Neuronal stem cell (in vitro differentiated cells): ENCODE measurements at regions not wholly inside any gene's neighbourhood (a gene's known extent, or its start where the extent isn't known, plus 50 kb on each side); places are given as distances from the start of the nearest gene placed in this dataset.
A peak's percentile ranks its signal among the peaks of the same experiment; 100 is the strongest.

Experiments used
- DNase-seq: peaks from one replicate; pipeline ENCODE4 v3.0.0-alpha.2; 2013; ENCODE audit warnings: low spot score
- H2AFZ ChIP-seq: one replicate; pipeline ENCODE4 v1.6.1; 2013; ENCODE audit warnings: mild to moderate bottlenecking, low read length, inconsistent platforms
- H2AK5ac ChIP-seq: 2 replicates; pipeline ENCODE4 v1.6.1; 2013; ENCODE audit warnings: low read depth, mild to moderate bottlenecking, inconsistent platforms, low read length, moderate library complexity, mixed read lengths
- H2BK120ac ChIP-seq: 2 replicates; pipeline ENCODE4 v1.6.1; 2013; ENCODE audit warnings: low read depth, mild to moderate bottlenecking, inconsistent platforms, low read length, moderate library complexity, mixed read lengths
- H2BK12ac ChIP-seq: one replicate; pipeline ENCODE4 v1.6.1; 2013; ENCODE audit warnings: low read length, inconsistent platforms
- H2BK15ac ChIP-seq: 2 replicates; pipeline ENCODE4 v1.6.1; 2013; ENCODE audit warnings: mild to moderate bottlenecking, low read length, inconsistent platforms, mixed read lengths
- H2BK5ac ChIP-seq: one replicate; pipeline ENCODE4 v1.6.1; 2013; ENCODE audit warnings: inconsistent platforms, mild to moderate bottlenecking, low read length, moderate library complexity
- H3K14ac ChIP-seq: one replicate; pipeline ENCODE4 v1.6.1; 2013; ENCODE audit warnings: low read length, inconsistent platforms
- H3K18ac ChIP-seq: 2 replicates; pipeline ENCODE4 v1.6.1; 2013; ENCODE audit warnings: low read length, inconsistent platforms
- H3K23ac ChIP-seq: 2 replicates; pipeline ENCODE4 v1.6.1; 2013; ENCODE audit warnings: low read depth, mild to moderate bottlenecking, mixed read lengths, low read length, inconsistent platforms; ENCODE audit not compliant: poor library complexity
- H3K27ac ChIP-seq: replicated peaks from 3 replicates; pipeline ENCODE4 v1.5.1; 2013; ENCODE audit warnings: low read length, inconsistent platforms
- H3K27me3 ChIP-seq, 3 experiments: 2 replicates each; pipeline ENCODE4 v1.6.1; 2013; ENCODE audit warnings: low read length in 3 of 3, mild to moderate bottlenecking in 2 of 3, inconsistent platforms in 1 of 3, low read depth in 1 of 3, mixed read lengths in 1 of 3, moderate library complexity in 1 of 3; ENCODE audit not compliant: control insufficient read depth in 3 of 3, insufficient read depth in 3 of 3
- H3K36me3 ChIP-seq, 2 donors: replicated peaks in 1 of 2; 2 replicates each; pipeline ENCODE4 v1.6.1; 2013; ENCODE audit warnings: low read length in 2 of 2; ENCODE audit not compliant: control insufficient read depth in 2 of 2, insufficient read depth in 2 of 2
- H3K4ac ChIP-seq: 2 replicates; pipeline ENCODE4 v1.6.1; 2013; ENCODE audit warnings: inconsistent platforms, mild to moderate bottlenecking, low read length, moderate library complexity
- H3K4me1 ChIP-seq, 2 donors: 1 replicate in 1 of 2; 2 replicates in 1 of 2; pipeline ENCODE4 v1.6.1; 2013; ENCODE audit warnings: low read length in 2 of 2, low read depth in 1 of 2; ENCODE audit not compliant: control insufficient read depth in 2 of 2, insufficient read depth in 1 of 2
- H3K4me2 ChIP-seq: one replicate; pipeline ENCODE4 v1.6.1; 2013; ENCODE audit warnings: mild to moderate bottlenecking, low read length, inconsistent platforms; ENCODE audit not compliant: insufficient read depth, poor library complexity, severe bottlenecking
- H3K4me3 ChIP-seq, 2 donors: 2 replicates each; pipeline ENCODE4 v1.5.1; 2013; ENCODE audit warnings: low read length in 2 of 2, mild to moderate bottlenecking in 2 of 2, inconsistent platforms in 1 of 2, moderate library complexity in 1 of 2
- H3K79me1 ChIP-seq: one replicate; pipeline ENCODE4 v1.6.1; 2013; ENCODE audit warnings: low read depth, mild to moderate bottlenecking, inconsistent platforms, low read length, moderate library complexity
- H3K9ac ChIP-seq: one replicate; pipeline ENCODE4 v1.6.1; 2013; ENCODE audit warnings: mild to moderate bottlenecking, low read depth, low read length, inconsistent platforms; ENCODE audit not compliant: poor library complexity
- H3K9me3 ChIP-seq, 2 donors: replicated peaks in 1 of 2; 2 replicates each; pipeline versions ENCODE3 to v1.6.1; 2013; ENCODE audit warnings: low read length in 2 of 2, mild to moderate bottlenecking in 2 of 2, inconsistent platforms in 1 of 2, low read depth in 1 of 2, mixed read lengths in 1 of 2, moderate library complexity in 1 of 2; ENCODE audit not compliant: control insufficient read depth in 2 of 2, insufficient read depth in 1 of 2
- H4K8ac ChIP-seq: one replicate; pipeline ENCODE4 v1.6.1; 2013; ENCODE audit warnings: low read depth, mild to moderate bottlenecking, inconsistent platforms, low read length, moderate library complexity
- H4K91ac ChIP-seq: one replicate; pipeline ENCODE4 v1.6.1; 2013; ENCODE audit warnings: low read length, low read depth, mild to moderate bottlenecking, inconsistent platforms; ENCODE audit not compliant: poor library complexity
- WGBS, 2 donors: extraction: QIAGEN DNeasy Blood & Tissue Kit; methylation state at CpG; one replicate each; pipeline ENCODE4 v1.1.7; 2013; ENCODE audit warnings: missing lambda C conversion rate in 2 of 2, mixed read lengths in 1 of 2; ENCODE audit not compliant: insufficient read length in 2 of 2, insufficient replicate concordance in 1 of 2; ENCODE audit errors: extremely low coverage in 2 of 2; 5-methylcytosine and 5-hydroxymethylcytosine counted together

DNA sequence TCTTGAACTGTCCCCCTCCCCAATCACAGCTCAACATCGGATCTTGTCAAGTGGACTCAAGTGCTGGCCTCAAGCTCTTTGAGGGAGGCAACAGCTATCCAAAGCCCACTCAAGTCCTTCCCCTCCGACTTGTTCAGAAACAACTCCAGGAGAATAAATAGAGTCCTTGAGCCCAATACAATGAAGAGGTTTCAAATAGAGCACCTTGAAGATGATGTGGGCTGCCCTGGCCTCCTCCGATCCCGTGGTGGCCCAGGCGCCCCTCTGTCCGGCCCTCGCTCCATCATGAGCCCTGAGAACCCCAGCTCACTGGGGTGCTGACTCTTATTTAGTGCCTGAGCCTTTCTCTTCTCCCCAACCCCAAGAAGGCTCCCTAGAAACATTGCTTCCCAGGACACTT lies 164.3 kb upstream of the PMEPA1 start:
- Histone ChIP-seq H3K4me3 (no peak overlapping the region), H3K9me3 (no peaks in the 10 kb centered on the region), H3K27ac (no peak overlapping the region), H4K8ac (no peak overlapping the region), H3K27me3 (peaks cover 0 to 25% (median 0%) of the 10 kb centered on the region in 3 experiments), H2BK15ac (no peak overlapping the region), H2BK120ac (no peak overlapping the region), H2BK5ac (no peak overlapping the region), H3K23ac (no peak overlapping the region), H3K9ac (no peak overlapping the region), H4K91ac (no peak overlapping the region), H3K14ac (peak overlapping the region; percentile 42), H3K4me2 (no peak overlapping the region), H3K79me1 (no peaks in the 10 kb centered on the region), H3K4me1 (no peaks in the 10 kb centered on the region), H3K4ac (no peak overlapping the region), H2AK5ac (no peak overlapping the region), H2AFZ (no peak overlapping the region), H3K18ac (no peak overlapping the region), H3K36me3 (no peaks in the 10 kb centered on the region), H2BK12ac (no peak overlapping the region)
- no peak for DNase-seq
- WGBS, 2 donors: no CpG with 5 or more reads among the region's 7 CpGs

DNA sequence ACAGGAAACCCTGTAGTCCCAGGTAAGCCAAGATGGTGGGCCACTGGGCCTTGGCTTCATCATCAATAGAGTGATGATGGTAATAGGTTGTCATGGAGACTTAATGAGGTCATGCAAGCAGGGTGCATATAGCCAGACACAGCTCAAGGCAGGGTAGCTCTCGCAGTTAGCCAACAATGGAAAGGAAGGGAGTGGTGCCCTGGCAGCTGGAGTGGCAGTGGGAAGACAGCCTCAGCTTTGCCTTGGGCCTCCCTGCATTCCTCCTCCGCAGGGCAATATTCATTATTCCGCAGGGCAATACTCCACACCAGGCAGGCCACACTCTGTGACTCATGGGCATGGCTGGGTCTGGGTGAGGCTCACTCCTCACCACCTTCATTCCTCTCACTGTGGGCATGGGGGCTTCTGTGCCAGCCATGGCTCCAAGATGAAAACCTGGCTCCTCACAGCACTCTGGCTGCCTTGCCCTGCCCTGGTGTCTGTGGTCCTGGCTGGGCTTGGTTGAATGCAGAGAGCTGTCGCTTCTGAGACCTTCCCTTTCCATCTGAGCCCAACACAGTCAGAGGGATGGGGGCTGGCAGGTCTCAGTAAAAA lies 163.1 kb upstream of the PMEPA1 start:
- H3K4me1 ChIP-seq: no peaks in the 10 kb centered on the region
- peaks cover 0 to 21% (median 0%) of the 10 kb centered on the region in 3 experiments for H3K27me3 ChIP-seq
- H2BK120ac ChIP-seq: no peak overlapping the region
- H3K4me2 ChIP-seq: no peak overlapping the region
- H2BK5ac ChIP-seq: no peak overlapping the region
- H2BK12ac ChIP-seq: no peak overlapping the region
- no peaks in the 10 kb centered on the region for H3K36me3 ChIP-seq
- H4K8ac ChIP-seq: no peak overlapping the region
- DNase-seq: no peak
- H2AFZ ChIP-seq: no peak overlapping the region
- no peaks in the 10 kb centered on the region for H3K79me1 ChIP-seq
- no peak overlapping the region for H3K4ac ChIP-seq
- H3K18ac ChIP-seq: no peak overlapping the region
- H4K91ac ChIP-seq: no peak overlapping the region
- no peaks in the 10 kb centered on the region for H3K9me3 ChIP-seq
- WGBS, 2 donors: no CpG with 5 or more reads among the region's 4 CpGs
- no peak overlapping the region for H3K14ac ChIP-seq
- no peak overlapping the region for H3K23ac ChIP-seq
- no peak overlapping the region for H3K27ac ChIP-seq
- no peak overlapping the region for H2AK5ac ChIP-seq
- no peak overlapping the region for H2BK15ac ChIP-seq
- H3K9ac ChIP-seq: no peak overlapping the region
- H3K4me3 ChIP-seq: no peak overlapping the region

DNA sequence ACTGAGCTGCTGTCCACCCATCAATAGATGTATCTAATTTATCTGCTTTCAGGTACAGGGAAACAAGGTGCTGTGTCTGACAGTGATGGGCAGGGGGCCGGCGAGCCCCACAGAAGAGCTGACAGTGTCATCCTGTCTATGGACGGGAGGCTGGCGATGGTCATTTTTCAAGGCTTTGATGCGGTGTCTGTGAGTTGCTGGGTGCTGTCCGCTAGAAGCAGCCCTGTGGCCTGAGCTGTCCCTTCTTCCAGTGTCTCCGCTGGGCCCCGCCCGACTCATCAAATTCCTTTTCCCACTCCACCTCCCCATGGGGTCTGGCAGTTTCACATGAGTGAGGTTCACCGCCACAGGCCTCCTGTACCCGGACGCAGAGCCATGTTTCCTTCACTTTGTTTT lies 161.4 kb upstream of the PMEPA1 start:
- no peak overlapping the region for H3K9ac ChIP-seq
- DNase-seq: no peak
- H3K4me3 ChIP-seq: no peak overlapping the region
- no peaks in the 10 kb centered on the region for H3K79me1 ChIP-seq
- H2AK5ac ChIP-seq: no peak overlapping the region
- H3K9me3 ChIP-seq: no peaks in the 10 kb centered on the region
- no peak overlapping the region for H3K27ac ChIP-seq
- no peak overlapping the region for H2BK12ac ChIP-seq
- H3K23ac ChIP-seq: peak overlapping the region; percentile 28
- H2BK15ac ChIP-seq: no peak overlapping the region
- no peak overlapping the region for H4K8ac ChIP-seq
- H3K27me3 ChIP-seq: peaks cover 0 to 11% (median 0%) of the 10 kb centered on the region in 3 experiments
- H3K14ac ChIP-seq: no peak overlapping the region
- no peaks in the 10 kb centered on the region for H3K36me3 ChIP-seq
- WGBS, 2 donors: no CpG with 5 or more reads among the region's 12 CpGs
- H4K91ac ChIP-seq: no peak overlapping the region
- no peak overlapping the region for H3K4me2 ChIP-seq
- no peak overlapping the region for H2AFZ ChIP-seq
- no peak overlapping the region for H3K18ac ChIP-seq
- no peak overlapping the region for H2BK5ac ChIP-seq
- no peaks in the 10 kb centered on the region for H3K4me1 ChIP-seq
- H3K4ac ChIP-seq: no peak overlapping the region
- H2BK120ac ChIP-seq: no peak overlapping the region

DNA sequence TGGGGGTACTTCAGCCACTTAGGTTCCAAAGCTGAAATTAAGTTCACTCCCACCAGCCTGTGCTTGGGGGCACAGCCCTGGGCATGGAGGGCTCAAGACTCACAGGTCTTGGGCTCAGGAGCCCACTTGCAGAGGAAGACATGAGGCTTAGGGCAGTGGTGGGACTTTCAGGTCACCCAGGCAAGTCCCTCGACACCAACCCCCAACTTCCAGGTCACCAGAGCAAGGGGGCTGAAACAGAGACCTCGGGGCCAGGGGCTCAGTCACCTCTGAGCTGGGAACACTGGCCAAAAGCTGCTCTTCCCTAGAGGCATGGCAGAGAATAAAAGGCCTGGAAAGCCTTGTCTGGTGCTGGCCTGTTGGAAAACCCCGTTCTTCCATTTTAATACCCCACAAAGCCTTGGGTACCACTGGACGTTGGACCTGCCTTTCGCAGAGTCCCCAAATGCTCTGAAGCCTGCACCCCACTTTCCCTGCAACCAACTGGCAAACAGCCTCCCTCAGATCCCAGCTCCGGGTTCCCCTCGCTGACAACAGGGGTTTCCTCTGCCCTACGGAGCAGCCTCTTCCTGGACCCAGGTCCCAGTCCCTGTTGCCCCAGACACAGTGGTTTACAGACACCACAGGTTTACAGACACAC lies 160.9 kb upstream of the PMEPA1 start:
- peak overlapping the region; percentile 28 for H3K23ac ChIP-seq
- H2BK120ac ChIP-seq: no peak overlapping the region
- H2BK12ac ChIP-seq: no peak overlapping the region
- no peaks in the 10 kb centered on the region for H3K36me3 ChIP-seq
- H3K4me3 ChIP-seq: no peak overlapping the region
- H3K9ac ChIP-seq: no peak overlapping the region
- no peak overlapping the region for H2AFZ ChIP-seq
- H3K4me1 ChIP-seq: no peaks in the 10 kb centered on the region
- no peak overlapping the region for H2BK5ac ChIP-seq
- H4K91ac ChIP-seq: no peak overlapping the region
- H3K14ac ChIP-seq: no peak overlapping the region
- WGBS, 2 donors: no CpG with 5 or more reads among the region's 8 CpGs
- no peak overlapping the region for H3K18ac ChIP-seq
- peaks cover 0 to 7% (median 0%) of the 10 kb centered on the region in 3 experiments for H3K27me3 ChIP-seq
- H2BK15ac ChIP-seq: no peak overlapping the region
- no peak overlapping the region for H3K27ac ChIP-seq
- no peak for DNase-seq
- H2AK5ac ChIP-seq: no peak overlapping the region
- no peak overlapping the region for H3K4me2 ChIP-seq
- no peaks in the 10 kb centered on the region for H3K9me3 ChIP-seq
- H4K8ac ChIP-seq: no peak overlapping the region
- H3K4ac ChIP-seq: no peak overlapping the region
- H3K79me1 ChIP-seq: no peaks in the 10 kb centered on the region
